ENCODE measurements at regions not wholly inside any gene's neighbourhood (a gene's known extent, or its start where the extent isn't known, plus 50 kb on each side); places are given as distances from the start of the nearest gene placed in this dataset.

- TF ChIP-seq NANOG (IDR thresholded peaks at IDR 0.05; ENCODE audit: borderline replicate concordance) (no peak), ZNF114 (CRISPR knock-in tag; IDR thresholded peaks at IDR 0.05) (no peak), POLR2AphosphoS5 (IDR thresholded peaks at IDR 0.05; ENCODE audit: low read depth) (no peak), EZH2 (IDR thresholded peaks at IDR 0.05; ENCODE audit: low read depth, unreplicated experiment) (no peak), ZNF331 (CRISPR knock-in tag; IDR thresholded peaks at IDR 0.05; ENCODE audit: low read depth) (no peak)
Observed at GRCh38 chr5:2517451-2517850, 234.0 kb downstream of the IRX2 start (continued).

GRCh38 chr5:2515180-2515764 lies 236.2 kb downstream of the IRX2 start:
- Histone ChIP-seq H2AFZ (no peak overlapping the region), H4K20me1 (replicated peaks; ENCODE audit: insufficient read depth) (no peaks in the 10 kb centered on the region), H3K4me3 (no peak overlapping the region), H3K4me1 (ENCODE audit: insufficient read depth) (no peaks in the 10 kb centered on the region), H3K4me2 (no peak overlapping the region), H3K27me3 (ENCODE audit: insufficient read depth) (no peaks in the 10 kb centered on the region), H3K27ac (ENCODE audit: low read depth) (no peak overlapping the region), H3K79me2 (replicated peaks; ENCODE audit: insufficient read depth) (no peaks in the 10 kb centered on the region), H3K9me2 (ENCODE audit: insufficient read depth) (no peaks in the 10 kb centered on the region), H3F3A (replicated peaks; ENCODE audit: low read depth) (no peaks in the 10 kb centered on the region), H3K36me3 (ENCODE audit: insufficient read depth) (no peaks in the 10 kb centered on the region)
- no peak for DNase-seq (ENCODE audit: low spot score)
- peaks cover 8% of the 10 kb centered on the region for H3K27me3 Mint-ChIP-seq (ENCODE audit: insufficient read depth, low read depth, poor library complexity)
- no peaks in the 10 kb centered on the region for H3K36me3 Mint-ChIP-seq (ENCODE audit: low read depth)
- H3K4me3 Mint-ChIP-seq, result no peak overlapping the region
- TF ChIP-seq NANOG (IDR thresholded peaks at IDR 0.05; ENCODE audit: borderline replicate concordance), result no peak
- TF ChIP-seq JUNB (IDR thresholded peaks at IDR 0.05; ENCODE audit: unreplicated experiment), result no peak
- TF ChIP-seq EZH2phosphoT487 (IDR thresholded peaks at IDR 0.05; ENCODE audit: unreplicated experiment), result no peak
- no peak for ATAC-seq
- H3K4me1 Mint-ChIP-seq, result peaks cover 7% of the 10 kb centered on the region
- H3K9me3 Mint-ChIP-seq, result no peaks in the 10 kb centered on the region; the same call in 2 of the 3 replicates
- no peak overlapping the region for H3K27ac Mint-ChIP-seq

- Histone ChIP-seq H3K9me2 (ENCODE audit: insufficient read depth) (no peaks in the 10 kb centered on the region), H3K36me3 (ENCODE audit: insufficient read depth) (no peaks in the 10 kb centered on the region), H2AFZ (no peak overlapping the region), H3K4me3 (no peak overlapping the region), H4K20me1 (replicated peaks; ENCODE audit: insufficient read depth) (no peaks in the 10 kb centered on the region), H3F3A (replicated peaks; ENCODE audit: low read depth) (no peaks in the 10 kb centered on the region), H3K27me3 (ENCODE audit: insufficient read depth) (no peaks in the 10 kb centered on the region), H3K79me2 (replicated peaks; ENCODE audit: insufficient read depth) (no peaks in the 10 kb centered on the region), H3K4me2 (no peak overlapping the region), H3K4me1 (ENCODE audit: insufficient read depth) (no peaks in the 10 kb centered on the region), H3K27ac (ENCODE audit: low read depth) (no peak overlapping the region)
- no peak for TF ChIP-seq POLR2AphosphoS5 (IDR thresholded peaks at IDR 0.05; ENCODE audit: low read depth)
- no peak for TF ChIP-seq ETS1 (IDR thresholded peaks at IDR 0.05)
- H3K27me3 Mint-ChIP-seq (ENCODE audit: insufficient read depth, low read depth, poor library complexity), result peaks cover 12% of the 10 kb centered on the region
- H3K4me3 Mint-ChIP-seq, result no peak overlapping the region
- ATAC-seq (no peak), DNase-seq (ENCODE audit: low spot score) (no peak)
- no peak overlapping the region for H3K27ac Mint-ChIP-seq
- H3K9me3 Mint-ChIP-seq, result no peaks in the 10 kb centered on the region; the same call in 2 of the 3 replicates
- peaks cover 11% of the 10 kb centered on the region for H3K4me1 Mint-ChIP-seq
- H3K36me3 Mint-ChIP-seq (ENCODE audit: low read depth), result no peaks in the 10 kb centered on the region; the same call in 2 of the 3 replicates
Observed at GRCh38 chr5:2514484-2514883, 237.0 kb downstream of the IRX2 start.

GRCh38 chr5:2511706-2512105 lies 239.8 kb downstream of the IRX2 start:
- DNase-seq (ENCODE audit: low spot score) (no peak), ATAC-seq (no peak)
- no peak overlapping the region for H3K27ac Mint-ChIP-seq
- Histone ChIP-seq H3K36me3 (ENCODE audit: insufficient read depth) (no peaks in the 10 kb centered on the region), H3K79me2 (replicated peaks; ENCODE audit: insufficient read depth) (no peaks in the 10 kb centered on the region), H3K4me1 (ENCODE audit: insufficient read depth) (no peaks in the 10 kb centered on the region), H3K27me3 (ENCODE audit: insufficient read depth) (no peaks in the 10 kb centered on the region), H3K4me2 (no peak overlapping the region), H3K27ac (ENCODE audit: low read depth) (no peak overlapping the region), H3F3A (replicated peaks; ENCODE audit: low read depth) (no peaks in the 10 kb centered on the region), H3K9me2 (ENCODE audit: insufficient read depth) (no peaks in the 10 kb centered on the region), H3K4me3 (no peak overlapping the region), H2AFZ (no peak overlapping the region), H4K20me1 (replicated peaks; ENCODE audit: insufficient read depth) (no peaks in the 10 kb centered on the region)
- H3K4me3 Mint-ChIP-seq, result no peak overlapping the region
- H3K27me3 Mint-ChIP-seq (ENCODE audit: insufficient read depth, low read depth, poor library complexity), result peaks cover 14% of the 10 kb centered on the region
- H3K36me3 Mint-ChIP-seq (ENCODE audit: low read depth), result no peaks in the 10 kb centered on the region; the same call in 2 of the 3 replicates
- no peaks in the 10 kb centered on the region; the same call in 2 of the 3 replicates for H3K9me3 Mint-ChIP-seq
- H3K4me1 Mint-ChIP-seq, result peaks cover 11% of the 10 kb centered on the region
- TF ChIP-seq ETS1 (IDR thresholded peaks at IDR 0.05) (no peak), CREB1 (CRISPR knock-in tag; IDR thresholded peaks at IDR 0.05; ENCODE audit: low read depth) (no peak), EZH2 (IDR thresholded peaks at IDR 0.05; ENCODE audit: low read depth, unreplicated experiment) (no peak), ZNF114 (CRISPR knock-in tag; IDR thresholded peaks at IDR 0.05) (no peak)

All from GM23338 (cell line).